ENCODE measurements at regions not wholly inside any gene's neighbourhood (a gene's known extent, or its start where the extent isn't known, plus 50 kb on each side); places are given as distances from the start of the nearest gene placed in this dataset.

DNA sequence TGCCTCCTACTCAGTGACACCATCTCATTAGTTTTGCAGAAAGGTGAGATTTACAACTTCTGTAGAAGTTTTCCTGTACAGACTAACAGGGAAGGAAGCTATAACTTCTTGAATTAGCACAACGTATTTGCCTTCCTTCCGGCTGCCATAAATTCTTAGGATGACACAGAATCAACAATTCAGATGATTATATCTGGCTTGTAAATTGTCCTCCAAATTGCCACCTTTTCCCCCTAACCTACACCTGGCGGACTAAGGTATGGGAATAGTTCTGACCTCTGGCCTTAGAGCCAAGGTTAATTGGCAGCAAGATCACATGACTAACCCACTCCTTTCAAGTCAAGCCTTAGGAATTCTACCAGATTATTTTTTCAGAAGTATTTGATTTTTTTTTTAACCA, 284.3 kb downstream of the LMO4 start:
- no peak for TF ChIP-seq ZFX (IDR thresholded peaks at IDR 0.05; ENCODE audit: borderline replicate concordance)
- TF ChIP-seq CTCF (IDR thresholded peaks at IDR 0.05), result no peak
- H3K27ac ChIP-seq, result no peak overlapping the region

DNA sequence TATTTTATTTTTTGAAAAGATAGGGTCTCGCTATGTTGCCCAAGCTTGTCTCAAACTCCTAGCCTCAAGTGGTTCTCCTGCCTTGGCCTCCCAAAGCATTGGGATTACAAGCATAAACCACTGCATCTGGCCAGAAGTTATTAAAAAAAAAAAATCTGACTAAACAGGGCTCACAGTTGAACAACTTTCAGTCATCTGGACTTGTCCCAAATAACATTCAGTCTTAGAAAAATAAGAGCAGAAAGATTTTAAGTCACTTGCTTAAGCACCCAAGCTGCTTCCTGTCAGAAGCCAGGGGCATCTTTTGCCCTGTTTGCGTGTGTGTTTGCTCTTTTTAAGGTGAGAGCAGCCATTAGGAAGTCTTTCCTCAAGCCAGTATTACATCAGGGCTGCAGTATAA, 286.8 kb downstream of the LMO4 start:
- H3K27ac ChIP-seq, result no peak overlapping the region
- TF ChIP-seq CTCF (IDR thresholded peaks at IDR 0.05), result no peak
- no peak for TF ChIP-seq ZFX (IDR thresholded peaks at IDR 0.05; ENCODE audit: borderline replicate concordance)

DNA sequence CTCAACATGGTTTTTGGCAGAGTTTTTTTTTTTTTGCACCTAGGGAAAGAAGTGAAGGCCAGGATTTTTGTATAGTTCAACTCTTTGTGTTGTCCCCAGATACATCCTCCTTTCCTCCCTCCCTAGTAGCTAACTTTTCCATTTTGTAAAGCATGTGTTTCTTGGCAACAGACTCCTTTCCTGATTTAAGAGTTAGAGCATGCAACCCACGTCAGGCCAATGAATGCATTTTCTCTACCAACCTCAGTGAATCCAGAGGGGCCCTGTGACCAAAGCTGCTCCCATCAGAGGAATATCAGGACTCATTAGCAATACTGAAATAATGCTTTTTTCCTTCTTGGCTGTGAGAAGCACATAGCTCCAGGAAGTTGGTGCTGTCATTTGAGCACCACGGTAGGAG, 287.2 kb downstream of the LMO4 start:
- H3K27ac ChIP-seq, result no peak overlapping the region
- TF ChIP-seq CTCF (IDR thresholded peaks at IDR 0.05) (no peak), ZFX (IDR thresholded peaks at IDR 0.05; ENCODE audit: borderline replicate concordance) (no peak)

DNA sequence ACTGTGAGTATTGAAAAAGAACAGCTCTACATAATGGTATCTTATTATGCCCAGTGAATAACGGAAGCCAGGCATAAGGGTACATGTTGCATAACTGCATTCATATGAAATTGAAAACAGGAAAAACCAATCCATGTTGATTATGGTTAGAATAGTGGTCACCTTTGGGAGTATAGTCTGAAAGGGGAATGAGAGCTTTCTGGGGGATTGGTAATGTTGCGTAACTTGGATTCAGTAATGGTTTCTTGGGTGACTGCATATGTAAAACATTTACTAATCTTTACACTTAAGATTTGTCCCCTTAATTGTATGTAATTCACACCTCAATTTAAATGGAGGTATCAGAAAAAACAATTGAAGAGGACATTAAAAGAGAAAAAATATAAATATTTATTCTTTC, 292.1 kb downstream of the LMO4 start:
- no peak for TF ChIP-seq ZFX (IDR thresholded peaks at IDR 0.05; ENCODE audit: borderline replicate concordance)
- no peak for TF ChIP-seq CTCF (IDR thresholded peaks at IDR 0.05)
- H3K27ac ChIP-seq, result no peak overlapping the region

DNA sequence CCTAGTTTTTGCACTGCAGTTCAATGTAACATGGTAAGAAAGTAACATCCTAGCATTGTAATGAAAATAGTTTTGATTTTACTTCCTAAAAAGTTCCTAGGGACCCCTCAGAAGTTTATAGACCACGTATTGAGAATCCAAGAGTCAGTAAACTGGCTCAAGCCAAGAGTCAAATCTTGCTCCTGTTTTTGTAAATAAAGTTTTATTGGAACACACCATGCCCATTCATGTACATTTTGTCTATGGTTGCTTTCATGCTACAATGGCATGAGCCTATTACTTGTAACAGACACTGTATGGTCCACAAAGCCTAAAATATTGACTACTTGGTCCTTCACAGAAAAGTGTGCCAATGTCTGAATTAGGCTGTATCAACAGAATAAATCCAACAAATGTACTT, 301.0 kb downstream of the LMO4 start:
- H3K27ac ChIP-seq, result no peak overlapping the region
- no peak for TF ChIP-seq CTCF (IDR thresholded peaks at IDR 0.05)
- no peak for TF ChIP-seq ZFX (IDR thresholded peaks at IDR 0.05; ENCODE audit: borderline replicate concordance)

DNA sequence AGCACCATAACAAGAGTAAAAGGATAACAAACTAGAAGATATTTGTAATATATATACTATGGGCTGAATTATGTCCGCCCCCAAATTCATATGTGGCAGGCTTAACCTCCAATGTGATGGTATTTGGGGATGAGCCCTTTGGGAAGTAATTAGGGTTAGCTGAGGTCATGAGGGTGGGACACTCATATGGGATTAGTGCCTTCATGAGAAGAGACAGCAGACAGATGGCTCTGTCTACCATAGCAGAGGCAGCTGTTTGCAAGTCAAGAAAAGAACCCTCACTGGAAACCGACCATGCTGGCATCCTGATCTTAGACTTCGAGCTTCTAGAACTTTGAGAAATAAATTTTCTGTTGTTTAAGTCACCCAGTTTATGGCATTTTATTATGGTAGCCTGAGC, 303.6 kb downstream of the LMO4 start:
- H3K27ac ChIP-seq, result no peak overlapping the region
- TF ChIP-seq ZFX (IDR thresholded peaks at IDR 0.05; ENCODE audit: borderline replicate concordance), result no peak
- TF ChIP-seq CTCF (IDR thresholded peaks at IDR 0.05), result no peak

- no peak for TF ChIP-seq CTCF (IDR thresholded peaks at IDR 0.05)
- no peak for TF ChIP-seq ZFX (IDR thresholded peaks at IDR 0.05; ENCODE audit: borderline replicate concordance)
Observed at GRCh38 chr1:87636198-87636892, 307.7 kb downstream of the LMO4 start.

More at GRCh38 chr1:87636198-87636892, 307.7 kb downstream of the LMO4 start:
- H3K27ac ChIP-seq, result no peak overlapping the region
